ENCODE measurements at regions not wholly inside any gene's neighbourhood (a gene's known extent, or its start where the extent isn't known, plus 50 kb on each side); places are given as distances from the start of the nearest gene placed in this dataset.

DNA sequence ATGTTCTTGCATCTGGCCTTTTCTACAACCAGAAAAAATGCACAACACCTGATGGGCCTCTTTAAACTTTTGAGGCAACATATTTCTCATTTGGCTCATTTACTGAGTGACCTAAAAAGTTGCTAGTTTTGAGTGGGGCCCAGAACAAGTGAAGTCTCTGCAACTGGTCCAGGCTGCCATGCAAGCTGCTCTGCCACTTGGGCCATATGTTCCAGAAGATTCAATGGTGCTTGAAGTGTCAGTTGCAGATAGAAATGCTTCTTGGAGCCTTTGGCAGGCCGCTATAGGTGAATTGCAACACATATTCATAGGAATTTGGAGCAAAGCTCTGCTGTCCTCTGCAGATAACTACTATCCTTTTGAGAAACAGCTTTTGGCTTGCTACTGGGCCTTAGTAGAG, 66.4 kb upstream of the RLIM start:
- no peak overlapping the region for H3K27ac ChIP-seq
- TF ChIP-seq, protein P1, sequence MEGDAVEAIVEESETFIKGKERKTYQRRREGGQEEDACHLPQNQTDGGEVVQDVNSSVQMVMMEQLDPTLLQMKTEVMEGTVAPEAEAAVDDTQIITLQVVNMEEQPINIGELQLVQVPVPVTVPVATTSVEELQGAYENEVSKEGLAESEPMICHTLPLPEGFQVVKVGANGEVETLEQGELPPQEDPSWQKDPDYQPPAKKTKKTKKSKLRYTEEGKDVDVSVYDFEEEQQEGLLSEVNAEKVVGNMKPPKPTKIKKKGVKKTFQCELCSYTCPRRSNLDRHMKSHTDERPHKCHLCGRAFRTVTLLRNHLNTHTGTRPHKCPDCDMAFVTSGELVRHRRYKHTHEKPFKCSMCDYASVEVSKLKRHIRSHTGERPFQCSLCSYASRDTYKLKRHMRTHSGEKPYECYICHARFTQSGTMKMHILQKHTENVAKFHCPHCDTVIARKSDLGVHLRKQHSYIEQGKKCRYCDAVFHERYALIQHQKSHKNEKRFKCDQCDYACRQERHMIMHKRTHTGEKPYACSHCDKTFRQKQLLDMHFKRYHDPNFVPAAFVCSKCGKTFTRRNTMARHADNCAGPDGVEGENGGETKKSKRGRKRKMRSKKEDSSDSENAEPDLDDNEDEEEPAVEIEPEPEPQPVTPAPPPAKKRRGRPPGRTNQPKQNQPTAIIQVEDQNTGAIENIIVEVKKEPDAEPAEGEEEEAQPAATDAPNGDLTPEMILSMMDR (conservative IDR thresholded peaks at IDR 0.05) = no peak

DNA sequence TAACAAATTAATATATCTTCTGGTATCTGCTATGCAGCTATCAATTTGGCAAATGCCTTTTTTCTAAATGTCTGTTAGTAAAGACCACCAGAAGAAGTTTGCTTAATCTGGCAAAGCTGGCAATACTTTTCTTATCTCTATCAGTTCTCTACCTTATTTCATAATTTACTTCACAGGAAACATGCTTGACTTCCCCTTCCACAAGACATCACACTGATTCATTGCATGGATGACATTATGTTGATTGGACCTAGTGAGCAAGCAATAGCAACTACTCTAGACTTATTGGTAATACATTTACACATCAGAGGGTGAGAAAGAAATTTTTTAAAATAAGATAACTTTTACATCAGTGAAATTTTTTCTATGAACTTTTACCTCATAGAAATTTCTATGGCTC, 66.0 kb upstream of the RLIM start:
- no peak overlapping the region for H3K27ac ChIP-seq
- TF ChIP-seq, protein P1 (conservative IDR thresholded peaks at IDR 0.05) = no peak

DNA sequence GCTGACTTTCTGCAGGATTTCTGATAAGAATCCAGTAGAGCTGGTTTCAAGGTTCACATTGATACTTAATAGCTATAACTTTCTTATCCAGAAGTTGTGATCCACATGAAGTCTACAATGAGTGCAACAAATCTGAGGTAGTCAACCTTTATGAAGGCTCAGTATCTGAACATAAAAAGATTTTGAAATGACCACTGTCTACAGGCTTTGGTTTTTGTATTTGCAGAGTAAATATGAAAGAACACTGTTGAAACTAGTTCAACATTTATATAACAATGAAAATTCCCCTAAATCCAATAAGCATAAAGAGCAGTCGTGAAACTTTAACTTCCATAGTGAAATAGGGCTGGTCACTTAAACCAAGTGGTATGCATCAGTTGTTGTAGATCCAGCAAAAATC, 55.6 kb upstream of the RLIM start:
- TF ChIP-seq, protein P1 (conservative IDR thresholded peaks at IDR 0.05) = no peak
- peak overlapping the region; percentile 54 for H3K27ac ChIP-seq

All from VCaP (cell line).